Hepatocyte (in vitro differentiated cells): ENCODE measurements at regions not wholly inside any gene's neighbourhood (a gene's known extent, or its start where the extent isn't known, plus 50 kb on each side); places are given as distances from the start of the nearest gene placed in this dataset.
A peak's percentile ranks its signal among the peaks of the same experiment; 100 is the strongest.

Experiments used
- DNase-seq: peaks from one replicate; pipeline ENCODE4 v3.0.0-alpha.2; 2016; ENCODE audit warnings: low spot score
- H2AFZ ChIP-seq: fragments of 200-600 bp; sonication (generic); 2 replicates; pipeline ENCODE4 v1.6.0; 2016; ENCODE audit warnings: antibody characterized with exemption, mild to moderate bottlenecking
- H3K27ac ChIP-seq: fragments of 200-600 bp; sonication (generic); 2 replicates; pipeline ENCODE4 v1.5.1; 2016; ENCODE audit warnings: mild to moderate bottlenecking
- H3K27me3 ChIP-seq: fragments of 200-600 bp; sonication (generic); 2 replicates; pipeline ENCODE4 v1.6.1; 2016
- H3K36me3 ChIP-seq: fragments of 200-600 bp; sonication (generic); replicated peaks from 2 replicates; pipeline ENCODE4 v1.5.1; 2016; ENCODE audit warnings: low read depth; ENCODE audit not compliant: insufficient read depth
- H3K4me1 ChIP-seq: fragments of 200-600 bp; sonication (generic); 2 replicates; pipeline ENCODE4 v1.5.1; 2016; ENCODE audit warnings: mild to moderate bottlenecking, moderate library complexity; ENCODE audit not compliant: insufficient read depth
- H3K4me2 ChIP-seq: fragments of 200-600 bp; sonication (generic); 2 replicates; pipeline ENCODE4 v1.6.0; 2016
- H3K4me3 ChIP-seq: fragments of 200-600 bp; sonication (generic); 2 replicates; pipeline ENCODE4 v1.5.1; 2016; ENCODE audit warnings: mild to moderate bottlenecking
- H3K79me2 ChIP-seq: fragments of 200-600 bp; sonication (generic); 2 replicates; pipeline ENCODE4 v1.6.0; 2017; ENCODE audit warnings: mild to moderate bottlenecking
- H3K9me2 ChIP-seq: fragments of 200-600 bp; sonication (generic); replicated peaks from 2 replicates; pipeline ENCODE4 v1.6.0; 2017; ENCODE audit warnings: mild to moderate bottlenecking; ENCODE audit not compliant: insufficient read depth
- H3K9me3 ChIP-seq: fragments of 200-600 bp; sonication (generic); 2 replicates; pipeline ENCODE4 v1.5.1; 2016; ENCODE audit warnings: low read depth, mild to moderate bottlenecking
- H4K20me1 ChIP-seq: fragments of 200-600 bp; sonication (generic); 2 replicates; pipeline ENCODE4 v1.6.0; 2016; ENCODE audit warnings: mild to moderate bottlenecking; ENCODE audit not compliant: insufficient read depth, poor library complexity, severe bottlenecking
- CTCF ChIP-seq: fragments of 200-600 bp; sonication (generic); IDR thresholded peaks from 2 replicates; pipeline ENCODE4 v1.5.1; 2016; ENCODE audit warnings: antibody characterized with exemption, mild to moderate bottlenecking; ENCODE audit not compliant: poor library complexity
- EZH2 ChIP-seq: fragments of 200-600 bp; sonication (generic); IDR thresholded peaks from 2 replicates; pipeline ENCODE4 v1.6.1; 2016; ENCODE audit warnings: antibody characterized with exemption, mild to moderate bottlenecking, borderline replicate concordance
- EZH2phosphoT487 ChIP-seq: fragments of 200-600 bp; sonication (generic); IDR thresholded peaks from one replicate; pipeline ENCODE4 v1.6.1; 2018; ENCODE audit warnings: antibody characterized with exemption, mild to moderate bottlenecking, low read depth, moderate library complexity; ENCODE audit not compliant: unreplicated experiment, severe bottlenecking
- WGBS: methylation state at CpG from one replicate; pipeline ENCODE4 v1.1.6; 2016; ENCODE audit warnings: low lambda C conversion rate; ENCODE audit errors: missing lambda C conversion rate; 5-methylcytosine and 5-hydroxymethylcytosine counted together

GRCh38 chr1:67536957-67537666 lies 106.9 kb upstream of the SERBP1 start:
- Histone ChIP-seq H3K4me1 (peaks cover 4% of the 10 kb centered on the region), H4K20me1 (no peaks in the 10 kb centered on the region), H2AFZ (no peak overlapping the region), H3K27me3 (no peaks in the 10 kb centered on the region), H3K79me2 (no peaks in the 10 kb centered on the region), H3K4me3 (no peak overlapping the region), H3K27ac (no peak overlapping the region), H3K9me3 (no peaks in the 10 kb centered on the region), H3K4me2 (no peak overlapping the region), H3K9me2 (no peaks in the 10 kb centered on the region), H3K36me3 (no peaks in the 10 kb centered on the region)
- no peak for DNase-seq
- WGBS, result 94% methylated on average over 9 of the region's 9 CpGs
- no peak for TF ChIP-seq EZH2
- no peak for TF ChIP-seq CTCF
- no peak for TF ChIP-seq EZH2phosphoT487

- Histone ChIP-seq H3K79me2 (no peaks in the 10 kb centered on the region), H3K4me3 (no peak overlapping the region), H3K27me3 (no peaks in the 10 kb centered on the region), H3K4me1 (peaks cover 4% of the 10 kb centered on the region), H2AFZ (no peak overlapping the region), H3K27ac (no peak overlapping the region), H3K4me2 (no peak overlapping the region), H3K9me3 (no peaks in the 10 kb centered on the region), H3K36me3 (no peaks in the 10 kb centered on the region), H3K9me2 (no peaks in the 10 kb centered on the region), H4K20me1 (no peaks in the 10 kb centered on the region)
- no peak for DNase-seq
- TF ChIP-seq CTCF, result no peak
- no peak for TF ChIP-seq EZH2
- TF ChIP-seq EZH2phosphoT487, result no peak
- WGBS, result 91% methylated on average over 6 of the region's 6 CpGs
Measured at GRCh38 chr1:67537667-67538018, 107.4 kb upstream of the SERBP1 start.

GRCh38 chr1:67540025-67540732 lies 110.0 kb upstream of the SERBP1 start:
- Histone ChIP-seq H3K36me3 (no peaks in the 10 kb centered on the region), H3K79me2 (no peaks in the 10 kb centered on the region), H3K27me3 (no peaks in the 10 kb centered on the region), H3K9me3 (no peaks in the 10 kb centered on the region), H2AFZ (no peak overlapping the region), H4K20me1 (no peaks in the 10 kb centered on the region), H3K4me1 (no peaks in the 10 kb centered on the region), H3K27ac (peak overlapping the region; percentile 24), H3K9me2 (no peaks in the 10 kb centered on the region), H3K4me3 (no peak overlapping the region), H3K4me2 (no peak overlapping the region)
- DNase-seq, result peak; percentile 31
- TF ChIP-seq EZH2phosphoT487 (no peak), CTCF (no peak), EZH2 (no peak)
- WGBS, result 63% methylated on average over 9 of the region's 9 CpGs
